ENCODE measurements at regions not wholly inside any gene's neighbourhood (a gene's known extent, or its start where the extent isn't known, plus 50 kb on each side); places are given as distances from the start of the nearest gene placed in this dataset.

- Histone ChIP-seq H3K36me3 (ENCODE audit: control insufficient read depth in 2 of 2, insufficient read depth in 2 of 2, low read length in 1 of 2) (no peaks in the 10 kb centered on the region), H3K79me2 (ENCODE audit: control insufficient read depth, insufficient read depth, low read length) (no peaks in the 10 kb centered on the region), H2AFZ (ENCODE audit: control insufficient read depth, low read depth, low read length) (no peak overlapping the region), H3K27ac (ENCODE audit: control insufficient read depth, insufficient read depth) (no peak overlapping the region), H3K9me3 (replicated peaks; ENCODE audit: control insufficient read depth, insufficient read depth, low read length) (no peaks in the 10 kb centered on the region), H3K4me1 (ENCODE audit: control insufficient read depth, insufficient read depth, low read length) (no peaks in the 10 kb centered on the region), H3K4me2 (ENCODE audit: control insufficient read depth, insufficient read depth) (no peak overlapping the region), H3K9ac (ENCODE audit: control insufficient read depth, insufficient read depth, low read length) (no peak overlapping the region), H4K20me1 (ENCODE audit: control insufficient read depth, insufficient read depth) (no peaks in the 10 kb centered on the region), H3K27me3 (replicated peaks in 1 of 2; ENCODE audit: control insufficient read depth in 2 of 2, insufficient read depth in 2 of 2, low read length in 1 of 2) (no peaks in the 10 kb centered on the region), H3K4me3 (no peak overlapping the region)
- ChIA-PET RAD21 (ENCODE audit: unreplicated experiment) (no interaction called here), CTCF (interaction anchor here (1.2 to 1.4 kb wide), 2 partner anchors 14 to 64 kb away, joined by 3 to 5 read pairs; no protein-coding TSS in a partner anchor), POLR2A (no interaction called here), SMC1A (ENCODE audit: uncharacterized antibody, unreplicated experiment) (interaction anchor here (0.9 kb wide), 1 partner anchor 15 kb away, joined by 4 read pairs; no protein-coding TSS in a partner anchor)
- intact Hi-C loops (cut with micrococcal nuclease; ENCODE audit: unreplicated experiment): loop anchor here (5.0 kb wide), 1 partner anchor 387 kb away; the partner anchor contains the start of gene JAG1
- no peak for FAIRE-seq
- in situ Hi-C loops (cut with MboI): no loop called here
- no peak for ATAC-seq
- BruUV-seq (replicated peaks): no TSS peak
- TF ChIP-seq EGR1 (IDR thresholded peaks at IDR 0.05; ENCODE audit: borderline replicate concordance in 1 of 2, low read depth in 2 of 2, low read length in 2 of 2) (no peak), NFXL1 (IDR thresholded peaks at IDR 0.05; ENCODE audit: borderline replicate concordance) (no peak), FOXM1 (IDR thresholded peaks at IDR 0.05; ENCODE audit: low read depth, low read length) (no peak), ZBED1 (IDR thresholded peaks at IDR 0.05; ENCODE audit: borderline replicate concordance) (no peak), LARP7 (IDR thresholded peaks at IDR 0.05) (no peak), SMARCA5 (IDR thresholded peaks at IDR 0.05) (no peak), ZSCAN29 (IDR thresholded peaks at IDR 0.05) (no peak)
- 0% methylated on average over 2 of the region's 2 CpGs for WGBS (ENCODE audit: insufficient coverage, insufficient replicate concordance, low lambda C conversion rate, missing lambda C conversion rate)
- DNase-seq (ENCODE audit: low read depth, low spot score): no peak
These were observed 385.9 kb upstream of the JAG1 start for GRCh38 chr20:11059659-11060058.

GRCh38 chr20:11060423-11061185 lies 386.8 kb upstream of the JAG1 start:
- no peaks in the 10 kb centered on the region for H3K36me3 ChIP-seq (ENCODE audit: control insufficient read depth in 2 of 2, insufficient read depth in 2 of 2, low read length in 1 of 2)
- no peak for ATAC-seq
- no peak overlapping the region for H3K4me2 ChIP-seq (ENCODE audit: control insufficient read depth, insufficient read depth)
- no peaks in the 10 kb centered on the region for H3K27me3 ChIP-seq (replicated peaks in 1 of 2; ENCODE audit: control insufficient read depth in 2 of 2, insufficient read depth in 2 of 2, low read length in 1 of 2)
- no peak overlapping the region for H2AFZ ChIP-seq (ENCODE audit: control insufficient read depth, low read depth, low read length)
- no peak overlapping the region for H3K27ac ChIP-seq (ENCODE audit: control insufficient read depth, insufficient read depth)
- WGBS (ENCODE audit: insufficient coverage, insufficient replicate concordance, low lambda C conversion rate, missing lambda C conversion rate): 33% methylated on average over 9 of the region's 9 CpGs
- H4K20me1 ChIP-seq (ENCODE audit: control insufficient read depth, insufficient read depth): no peaks in the 10 kb centered on the region
- no peak for DNase-seq (ENCODE audit: low read depth, low spot score)
- in situ Hi-C loops (cut with MboI) (no loop called here), intact Hi-C loops (cut with micrococcal nuclease; ENCODE audit: unreplicated experiment) (no loop called here)
- no peaks in the 10 kb centered on the region for H3K79me2 ChIP-seq (ENCODE audit: control insufficient read depth, insufficient read depth, low read length)
- H3K9ac ChIP-seq (ENCODE audit: control insufficient read depth, insufficient read depth, low read length): no peak overlapping the region
- RAD21 ChIA-PET (ENCODE audit: unreplicated experiment): no interaction called here
- POLR2A ChIA-PET: no interaction called here
- no TSS peak for BruUV-seq (replicated peaks)
- no peak overlapping the region for H3K4me3 ChIP-seq
- CTCF ChIA-PET: interaction anchor here (1.2 to 1.4 kb wide), 2 partner anchors 15 to 63 kb away, joined by 3 to 5 read pairs; no protein-coding TSS in a partner anchor
- no peaks in the 10 kb centered on the region for H3K4me1 ChIP-seq (ENCODE audit: control insufficient read depth, insufficient read depth, low read length)
- SMC1A ChIA-PET (ENCODE audit: uncharacterized antibody, unreplicated experiment): interaction anchor here (0.9 kb wide), 1 partner anchor 14 kb away, joined by 4 read pairs; no protein-coding TSS in a partner anchor
- no peaks in the 10 kb centered on the region for H3K9me3 ChIP-seq (replicated peaks; ENCODE audit: control insufficient read depth, insufficient read depth, low read length)
- no peak for FAIRE-seq
- TF ChIP-seq MTA3 (IDR thresholded peaks at IDR 0.05; ENCODE audit: borderline replicate concordance, low read length) (no peak), RFX5 (IDR thresholded peaks at IDR 0.05; ENCODE audit: low read depth, low read length) (no peak), SKIL (IDR thresholded peaks at IDR 0.05; ENCODE audit: low read depth, poor library complexity, severe bottlenecking) (no peak), RELA (IDR thresholded peaks at IDR 0.05; ENCODE audit: borderline replicate concordance, partially characterized antibody) (no peak), CREM (IDR thresholded peaks at IDR 0.05; ENCODE audit: low read depth) (no peak), TCF3 (IDR thresholded peaks at IDR 0.05; ENCODE audit: borderline replicate concordance, insufficient read depth, low read depth, low read length) (no peak), PAX8 (IDR thresholded peaks at IDR 0.05) (no peak), RB1 (IDR thresholded peaks at IDR 0.05; ENCODE audit: borderline replicate concordance) (no peak), GABPA (IDR thresholded peaks at IDR 0.05; ENCODE audit: low read depth) (no peak), GATAD2B (conservative IDR thresholded peaks at IDR 0.05; ENCODE audit: low read depth) (no peak)

Data from GM12878 (cell line).